Activated T-cell treated with anti-CD3 and anti-CD28 coated beads, Interleukin-2, amount 50 U/mL, for 48 hours (primary cell): ENCODE measurements at regions not wholly inside any gene's neighbourhood (a gene's known extent, or its start where the extent isn't known, plus 50 kb on each side); places are given as distances from the start of the nearest gene placed in this dataset.

Experiments
- DNase-seq, 2 experiments: peaks; one replicate each; pipeline ENCODE4 v3.0.0-alpha.2; 2020

DNA sequence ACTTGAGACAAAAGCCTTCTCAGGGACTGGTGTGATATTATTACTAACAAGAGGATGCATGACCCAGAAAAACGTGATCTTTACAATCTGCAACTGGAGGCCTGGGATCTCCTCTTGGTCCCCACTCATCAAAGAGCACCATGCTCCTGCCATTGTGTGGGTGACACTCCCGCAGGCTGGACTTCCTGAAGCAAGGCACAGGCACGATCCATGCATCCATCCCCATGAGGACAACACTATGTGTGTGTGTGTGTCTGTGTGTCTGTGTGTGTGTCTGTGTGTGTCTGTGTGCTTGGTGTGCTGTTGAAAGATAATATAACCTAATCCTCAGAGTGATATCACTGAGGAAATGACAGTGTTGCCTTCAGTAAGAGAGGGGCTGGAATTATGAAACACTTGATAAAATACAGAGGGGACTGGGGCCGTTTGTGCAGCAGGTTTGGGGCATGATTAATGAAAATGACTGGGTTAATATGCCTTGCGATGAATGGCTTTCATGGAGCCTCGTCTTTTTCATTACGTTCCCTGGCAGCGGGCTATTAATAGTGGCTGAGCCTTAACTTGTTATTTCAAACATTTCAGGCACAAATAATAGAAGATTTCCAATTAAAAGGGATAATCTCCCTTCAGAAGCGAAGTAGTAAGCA lies 180.8 kb upstream of the TCERG1L start:
- no peak for DNase-seq

GRCh38 chr10:131493432-131493831 lies 181.9 kb upstream of the TCERG1L start:
- DNase-seq, result no peak

DNA sequence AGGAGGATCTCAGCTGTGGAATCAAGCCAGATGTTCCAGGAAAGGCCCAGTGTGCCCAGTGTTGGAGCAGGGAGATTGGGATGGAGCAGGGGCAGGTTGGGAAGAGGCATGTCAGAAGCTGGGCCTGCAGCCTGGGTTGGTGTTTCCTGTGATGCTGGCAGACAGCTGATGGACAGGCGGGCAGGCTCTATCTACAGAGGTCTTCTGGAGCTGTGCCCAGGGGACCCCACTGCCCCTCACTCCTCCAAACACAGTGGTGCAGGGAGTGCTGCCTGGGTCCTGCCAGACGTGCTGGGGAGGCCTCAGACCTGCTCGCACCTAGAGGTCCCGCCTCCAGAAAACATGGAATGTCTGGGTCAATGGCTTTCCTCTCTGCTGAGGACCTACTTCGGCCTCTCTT lies 182.9 kb upstream of the TCERG1L start:
- DNase-seq, result no peak

DNA sequence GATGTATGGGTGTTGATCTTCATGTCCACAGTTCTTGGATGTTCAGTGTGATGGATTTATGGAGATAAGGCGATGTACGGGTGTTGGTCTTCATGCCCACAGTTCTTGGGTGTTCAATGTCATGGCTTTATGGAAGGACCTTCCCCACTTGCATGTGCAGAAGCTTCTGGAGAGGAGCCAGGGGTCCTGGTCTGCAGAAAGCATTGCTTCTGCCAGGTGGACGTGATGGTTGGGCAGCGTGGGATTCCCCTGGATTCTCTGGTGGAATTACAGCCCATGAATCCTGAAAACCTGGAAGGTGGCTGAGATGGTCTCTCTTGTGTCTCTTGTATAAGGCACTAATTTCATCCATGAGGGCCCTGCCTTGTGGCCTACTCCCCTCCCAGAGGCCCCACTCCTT lies 183.7 kb upstream of the TCERG1L start:
- no peak for DNase-seq

DNA sequence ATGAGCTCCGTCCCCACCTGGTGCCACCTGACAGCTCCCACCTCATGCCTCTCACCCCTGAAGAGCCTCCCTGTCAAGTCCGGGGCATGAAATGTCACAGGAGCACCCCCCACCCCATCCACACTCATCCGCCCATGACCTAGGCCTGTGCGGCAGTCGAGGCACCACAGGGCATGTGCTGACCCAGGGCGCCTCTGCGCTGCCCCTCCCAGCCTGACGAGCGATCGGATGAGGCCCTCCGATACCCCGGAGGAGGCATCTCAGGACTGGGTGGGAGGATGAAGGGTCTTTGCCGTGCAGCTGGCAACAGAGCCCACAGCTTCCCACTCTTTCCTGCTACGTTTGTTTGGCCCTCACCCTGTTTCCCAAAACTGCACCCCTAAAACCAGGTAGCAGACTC lies 184.4 kb upstream of the TCERG1L start:
- DNase-seq, result no peak

- DNase-seq, result no peak
These were observed 185.0 kb upstream of the TCERG1L start for GRCh38 chr10:131496351-131497052.

- DNase-seq, result no peak
These were observed 188.0 kb upstream of the TCERG1L start for GRCh38 chr10:131499566-131499965.

DNA sequence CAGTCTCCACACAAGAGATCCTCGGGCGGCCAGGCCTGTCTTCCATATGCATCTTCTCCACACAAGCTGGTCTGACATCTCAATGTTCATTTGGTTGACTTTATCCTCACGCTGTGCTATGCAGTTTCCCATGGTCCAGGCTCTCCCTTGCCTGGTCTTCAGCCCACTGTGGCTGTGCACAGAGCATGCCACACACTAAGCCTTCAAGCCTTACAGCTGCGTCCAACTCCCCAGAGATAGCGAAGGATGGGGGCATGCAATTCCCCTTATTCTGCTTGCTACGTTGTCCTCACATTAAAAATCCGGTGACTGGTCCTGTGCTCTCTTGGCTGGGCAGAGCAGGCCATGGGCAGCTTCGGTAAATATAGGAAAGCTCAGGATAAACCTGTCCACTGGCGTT lies 188.7 kb upstream of the TCERG1L start:
- no peak for DNase-seq

GRCh38 chr10:131500892-131501291 lies 189.4 kb upstream of the TCERG1L start:
- no peak for DNase-seq

DNA sequence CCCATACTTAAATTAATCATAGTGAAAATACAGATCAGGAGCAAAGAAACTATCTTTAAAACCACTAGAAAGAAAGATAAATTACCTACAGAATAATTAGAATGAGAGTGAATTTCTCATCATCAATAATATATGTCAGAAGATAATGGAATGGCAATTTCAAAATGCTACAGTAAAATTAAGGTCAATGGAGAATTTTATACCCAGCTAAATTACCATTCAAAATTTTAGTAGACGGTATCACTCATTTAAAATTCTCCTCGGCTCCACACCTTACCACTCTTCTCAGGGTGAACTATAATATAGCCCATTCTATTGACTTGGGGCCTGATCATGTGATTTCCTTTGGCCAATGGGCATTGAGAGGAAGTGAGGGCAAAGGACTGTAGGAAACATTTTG lies 192.5 kb upstream of the TCERG1L start:
- DNase-seq, result no peak

- no peak for DNase-seq
These were observed 199.9 kb upstream of the TCERG1L start for GRCh38 chr10:131511391-131511790.

DNA sequence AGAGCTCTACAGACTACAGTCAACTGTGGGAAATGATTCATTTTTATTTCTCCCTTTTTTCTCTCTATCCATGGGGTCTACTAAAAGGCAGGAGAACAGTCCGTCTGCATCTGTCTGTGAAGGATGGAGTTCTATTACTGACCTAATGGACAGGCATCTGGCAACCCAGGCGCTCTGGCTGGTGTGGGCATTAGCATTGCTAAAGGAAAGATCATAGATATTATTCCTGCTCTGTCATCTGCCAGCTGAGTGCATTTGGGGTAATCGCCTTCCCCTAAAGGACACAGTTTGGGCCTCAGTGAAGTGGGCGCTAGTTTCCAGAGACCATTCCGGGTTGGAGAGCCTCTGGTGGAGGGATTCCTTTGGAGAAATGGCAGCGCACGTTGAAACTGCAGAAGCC lies 201.3 kb upstream of the TCERG1L start:
- no peak for DNase-seq

DNA sequence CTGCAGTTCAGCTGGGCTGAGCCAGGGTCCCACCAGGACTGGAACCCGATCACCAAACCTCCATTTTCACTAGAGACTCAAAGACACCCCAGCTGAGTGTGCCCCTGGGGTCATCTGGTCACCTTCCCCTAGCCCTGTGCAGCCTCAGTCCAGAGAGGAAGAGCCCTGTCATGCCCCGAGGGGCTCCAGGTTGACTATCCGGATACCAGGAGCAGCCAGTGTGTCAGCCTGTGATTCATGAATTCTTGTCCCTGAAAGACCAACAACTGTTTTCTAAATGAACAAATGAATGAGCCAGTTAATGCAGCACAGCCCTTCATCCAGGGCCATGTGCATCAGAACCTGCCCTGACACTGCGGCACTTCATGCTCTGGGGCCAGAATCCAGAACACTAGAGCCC lies 201.9 kb upstream of the TCERG1L start:
- DNase-seq, result no peak

DNA sequence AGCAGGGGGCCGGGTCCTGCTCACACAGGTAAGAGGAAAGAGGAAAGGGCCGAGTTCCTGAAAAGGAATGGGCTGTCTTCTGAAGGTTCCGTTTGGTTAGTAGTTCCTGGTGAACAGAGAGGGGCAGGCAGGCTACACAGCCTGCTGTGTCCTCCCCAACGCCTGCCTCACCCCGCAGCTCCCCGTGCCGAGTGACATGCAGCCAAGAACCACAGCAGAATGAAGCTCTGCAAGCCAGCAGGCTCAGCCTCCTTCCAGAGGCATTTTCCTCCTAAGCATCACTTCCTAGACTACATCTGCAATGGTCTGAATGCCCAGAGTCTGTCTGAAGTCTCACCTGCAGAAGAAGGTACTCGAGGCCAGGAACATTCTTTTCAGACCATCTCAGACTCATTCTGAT lies 202.4 kb upstream of the TCERG1L start:
- no peak for DNase-seq

DNA sequence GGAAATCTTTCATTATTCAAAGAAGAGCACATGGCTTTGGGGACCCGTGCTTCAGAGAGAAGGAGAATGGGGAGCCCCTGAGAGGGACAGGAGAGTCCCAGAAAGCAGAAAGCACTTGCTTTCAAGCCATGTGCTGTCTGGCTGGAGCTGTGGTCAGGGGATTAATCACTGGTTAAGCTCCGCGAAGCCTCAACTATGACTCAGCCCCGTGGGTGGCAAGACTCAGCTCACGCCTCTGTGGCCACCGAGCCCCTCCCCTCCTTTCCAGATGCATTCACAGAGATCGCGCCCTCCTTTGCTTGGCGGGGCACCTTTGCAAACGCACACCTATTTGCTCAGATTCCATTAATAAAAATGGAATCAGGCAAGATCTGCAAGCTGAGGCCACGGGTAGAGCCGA lies 202.9 kb upstream of the TCERG1L start:
- DNase-seq, result peak; percentile 19 to 21

DNA sequence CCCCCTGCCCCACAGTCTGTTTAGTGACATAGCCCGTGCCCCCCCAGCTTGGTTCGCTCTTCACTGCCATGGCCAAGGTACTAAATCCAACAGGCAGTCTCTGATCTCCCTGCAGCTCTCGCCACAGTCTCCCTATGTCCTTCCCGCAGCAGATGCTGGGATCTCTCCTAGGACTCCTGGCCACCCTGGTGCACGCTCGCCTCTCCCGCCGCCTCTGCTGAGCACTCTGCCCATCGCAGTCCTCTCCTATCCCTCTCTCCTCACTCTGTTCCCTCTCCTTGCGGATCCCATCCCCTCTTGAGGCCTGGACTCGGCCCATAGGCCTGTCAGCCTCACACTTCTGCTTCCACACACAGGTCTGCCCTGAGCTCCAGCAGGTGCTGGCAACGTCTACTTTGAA lies 204.8 kb upstream of the TCERG1L start:
- DNase-seq, result no peak

- no peak for DNase-seq
These were observed 206.3 kb upstream of the TCERG1L start for GRCh38 chr10:131517781-131518180.

- DNase-seq, result no peak
These were observed 208.4 kb upstream of the TCERG1L start for GRCh38 chr10:131519723-131520605.

DNA sequence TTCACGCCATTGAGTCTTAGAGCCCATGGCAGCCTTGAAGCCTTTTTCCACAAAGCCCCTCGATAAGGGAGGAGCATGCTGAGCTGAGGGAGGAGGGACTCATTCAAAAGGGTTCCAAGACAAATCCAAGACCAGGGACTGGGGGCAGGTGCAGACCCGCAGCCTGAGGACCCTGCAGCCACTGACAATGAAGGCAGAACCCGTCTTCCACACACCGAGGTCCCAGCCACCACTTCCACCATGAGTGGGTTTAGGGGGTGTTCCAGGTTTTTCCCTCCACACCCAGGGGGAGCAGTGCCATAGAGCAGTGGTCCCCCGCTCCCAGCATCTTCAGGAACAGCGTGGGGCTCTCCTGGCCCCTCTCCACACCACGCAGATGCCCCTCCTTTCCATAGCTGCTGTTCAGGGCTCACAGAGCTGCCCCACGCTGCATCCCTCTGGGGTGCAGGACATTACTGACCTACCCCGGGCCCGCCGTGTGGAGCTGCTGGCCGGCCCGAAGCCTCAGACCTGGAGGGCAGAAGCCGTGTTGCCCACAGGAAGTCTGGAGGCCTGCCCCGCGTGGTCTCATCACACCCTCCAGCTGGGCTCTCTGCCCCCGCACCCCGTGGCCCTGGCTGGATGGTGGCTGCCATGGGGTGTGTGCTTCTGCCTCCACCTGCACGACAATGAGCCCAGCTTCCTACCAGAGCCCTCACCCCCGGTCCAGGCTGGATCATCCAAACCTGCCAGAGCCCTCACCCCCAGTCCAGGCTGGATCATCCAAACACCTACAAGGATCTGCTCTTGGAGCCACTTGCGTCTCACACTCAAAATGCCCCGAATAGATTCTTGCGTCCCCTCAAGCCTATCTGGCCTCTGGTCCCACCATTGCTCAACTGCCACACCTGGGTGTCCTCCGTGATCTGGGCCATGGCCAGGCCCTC lies 220.0 kb upstream of the TCERG1L start:
- DNase-seq, result no peak

- no peak for DNase-seq
These were observed 220.8 kb upstream of the TCERG1L start for GRCh38 chr10:131532291-131532690.

DNA sequence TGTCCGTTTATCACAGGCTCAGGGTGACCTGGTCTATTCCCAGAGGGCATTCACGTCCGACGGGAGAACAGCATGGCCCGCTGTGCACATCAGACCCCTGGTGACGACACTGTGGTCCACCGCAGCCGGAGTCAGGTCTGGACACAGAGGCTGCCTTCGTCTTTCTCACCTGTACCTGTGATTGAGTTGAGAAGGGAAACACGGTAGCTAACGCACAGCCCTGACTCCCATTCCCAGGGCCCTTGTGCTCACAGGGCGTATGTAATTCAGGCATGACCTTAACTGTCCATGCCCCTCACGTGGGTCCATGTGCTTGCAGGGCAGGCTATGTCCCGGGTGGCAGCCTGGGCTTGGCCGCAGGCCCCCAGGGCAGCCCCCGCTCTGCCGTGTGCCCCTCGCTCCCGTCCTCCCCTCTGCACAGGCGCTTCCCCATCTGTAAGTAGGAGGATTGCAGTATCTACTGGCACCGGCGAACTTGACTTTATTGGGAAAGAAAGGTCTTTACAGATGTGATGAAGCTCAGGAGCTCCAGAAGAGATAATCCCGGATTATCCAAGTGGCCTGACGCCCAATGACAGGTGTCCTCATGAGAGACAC lies 221.3 kb upstream of the TCERG1L start:
- no peak for DNase-seq

DNA sequence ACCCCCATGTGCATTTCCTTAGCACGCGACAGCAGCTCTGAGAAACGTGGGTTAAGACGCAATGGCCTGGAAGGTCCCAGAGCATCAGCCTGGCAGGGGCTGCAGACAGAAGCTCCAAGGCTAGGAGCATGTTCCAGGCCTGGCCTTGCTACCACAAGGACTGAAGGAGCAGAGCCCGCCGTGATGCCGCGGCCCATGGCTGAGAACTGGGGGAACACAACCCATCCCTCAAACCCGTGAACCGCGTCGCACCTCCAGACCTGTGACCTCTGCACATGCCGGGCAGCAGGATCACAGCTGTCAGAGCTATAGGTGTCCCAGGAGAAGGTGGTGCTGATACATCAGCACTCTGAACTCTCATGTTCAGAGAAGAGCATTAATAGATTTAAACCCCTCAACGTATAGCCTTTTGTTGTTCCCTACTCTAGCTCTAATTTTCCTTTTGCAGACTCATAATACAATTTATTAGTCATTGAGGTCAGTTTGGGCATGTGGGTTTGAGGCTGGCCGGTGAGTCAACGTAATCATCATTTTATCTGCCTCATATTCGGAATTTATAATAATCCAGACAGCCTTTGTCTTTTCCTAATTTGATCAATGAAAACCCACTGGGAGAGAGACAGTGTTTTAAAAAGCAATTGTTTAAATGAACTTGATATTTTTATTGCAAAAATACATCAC lies 222.5 kb upstream of the TCERG1L start:
- no peak for DNase-seq
